ENCODE measurements at regions not wholly inside any gene's neighbourhood (a gene's known extent, or its start where the extent isn't known, plus 50 kb on each side); places are given as distances from the start of the nearest gene placed in this dataset.

DNA sequence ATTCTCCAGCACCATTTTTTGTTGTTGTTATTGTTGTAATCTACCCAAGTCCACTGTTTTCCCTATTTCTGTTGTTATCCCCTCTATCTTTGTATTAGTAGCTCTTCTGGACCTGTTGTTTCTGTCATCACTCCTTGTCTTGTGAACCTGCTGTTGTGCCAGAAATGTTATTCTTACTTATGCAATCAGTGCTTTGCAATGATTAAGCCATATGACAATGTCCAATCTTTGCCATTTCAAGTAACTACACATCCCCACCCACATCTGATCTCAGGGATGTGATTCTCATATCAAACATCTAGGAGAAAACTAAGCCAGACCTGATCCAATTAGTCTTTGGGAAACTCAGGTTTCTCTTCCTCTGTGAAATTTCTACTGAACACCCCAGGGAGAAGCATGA lies 472.6 kb upstream of the KLHL1 start:
- CTCF ChIA-PET = no interaction called here
- Histone ChIP-seq H3K27ac (ENCODE audit: extremely low read depth, low read depth, low read length) (no peak overlapping the region), H3K4me1 (ENCODE audit: control insufficient read depth, insufficient read depth, low read length) (no peaks in the 10 kb centered on the region), H3K9me3 (ENCODE audit: control insufficient read depth, insufficient read depth, low read depth, low read length) (no peaks in the 10 kb centered on the region), H3K4me3 (ENCODE audit: low read depth, low read length) (no peak overlapping the region), H3K36me3 (ENCODE audit: control insufficient read depth in 2 of 2, insufficient read depth in 1 of 2, low read length in 2 of 2) (no peaks in the 10 kb centered on the region)
- POLR2A ChIA-PET = no interaction called here
- TF ChIP-seq, protein P1, sequence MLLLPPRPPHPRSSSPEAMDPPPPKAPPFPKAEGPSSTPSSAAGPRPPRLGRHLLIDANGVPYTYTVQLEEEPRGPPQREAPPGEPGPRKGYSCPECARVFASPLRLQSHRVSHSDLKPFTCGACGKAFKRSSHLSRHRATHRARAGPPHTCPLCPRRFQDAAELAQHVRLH (tag by site-specific recombination; IDR thresholded peaks at IDR 0.05) = no peak
- TF ChIP-seq, protein P2, sequence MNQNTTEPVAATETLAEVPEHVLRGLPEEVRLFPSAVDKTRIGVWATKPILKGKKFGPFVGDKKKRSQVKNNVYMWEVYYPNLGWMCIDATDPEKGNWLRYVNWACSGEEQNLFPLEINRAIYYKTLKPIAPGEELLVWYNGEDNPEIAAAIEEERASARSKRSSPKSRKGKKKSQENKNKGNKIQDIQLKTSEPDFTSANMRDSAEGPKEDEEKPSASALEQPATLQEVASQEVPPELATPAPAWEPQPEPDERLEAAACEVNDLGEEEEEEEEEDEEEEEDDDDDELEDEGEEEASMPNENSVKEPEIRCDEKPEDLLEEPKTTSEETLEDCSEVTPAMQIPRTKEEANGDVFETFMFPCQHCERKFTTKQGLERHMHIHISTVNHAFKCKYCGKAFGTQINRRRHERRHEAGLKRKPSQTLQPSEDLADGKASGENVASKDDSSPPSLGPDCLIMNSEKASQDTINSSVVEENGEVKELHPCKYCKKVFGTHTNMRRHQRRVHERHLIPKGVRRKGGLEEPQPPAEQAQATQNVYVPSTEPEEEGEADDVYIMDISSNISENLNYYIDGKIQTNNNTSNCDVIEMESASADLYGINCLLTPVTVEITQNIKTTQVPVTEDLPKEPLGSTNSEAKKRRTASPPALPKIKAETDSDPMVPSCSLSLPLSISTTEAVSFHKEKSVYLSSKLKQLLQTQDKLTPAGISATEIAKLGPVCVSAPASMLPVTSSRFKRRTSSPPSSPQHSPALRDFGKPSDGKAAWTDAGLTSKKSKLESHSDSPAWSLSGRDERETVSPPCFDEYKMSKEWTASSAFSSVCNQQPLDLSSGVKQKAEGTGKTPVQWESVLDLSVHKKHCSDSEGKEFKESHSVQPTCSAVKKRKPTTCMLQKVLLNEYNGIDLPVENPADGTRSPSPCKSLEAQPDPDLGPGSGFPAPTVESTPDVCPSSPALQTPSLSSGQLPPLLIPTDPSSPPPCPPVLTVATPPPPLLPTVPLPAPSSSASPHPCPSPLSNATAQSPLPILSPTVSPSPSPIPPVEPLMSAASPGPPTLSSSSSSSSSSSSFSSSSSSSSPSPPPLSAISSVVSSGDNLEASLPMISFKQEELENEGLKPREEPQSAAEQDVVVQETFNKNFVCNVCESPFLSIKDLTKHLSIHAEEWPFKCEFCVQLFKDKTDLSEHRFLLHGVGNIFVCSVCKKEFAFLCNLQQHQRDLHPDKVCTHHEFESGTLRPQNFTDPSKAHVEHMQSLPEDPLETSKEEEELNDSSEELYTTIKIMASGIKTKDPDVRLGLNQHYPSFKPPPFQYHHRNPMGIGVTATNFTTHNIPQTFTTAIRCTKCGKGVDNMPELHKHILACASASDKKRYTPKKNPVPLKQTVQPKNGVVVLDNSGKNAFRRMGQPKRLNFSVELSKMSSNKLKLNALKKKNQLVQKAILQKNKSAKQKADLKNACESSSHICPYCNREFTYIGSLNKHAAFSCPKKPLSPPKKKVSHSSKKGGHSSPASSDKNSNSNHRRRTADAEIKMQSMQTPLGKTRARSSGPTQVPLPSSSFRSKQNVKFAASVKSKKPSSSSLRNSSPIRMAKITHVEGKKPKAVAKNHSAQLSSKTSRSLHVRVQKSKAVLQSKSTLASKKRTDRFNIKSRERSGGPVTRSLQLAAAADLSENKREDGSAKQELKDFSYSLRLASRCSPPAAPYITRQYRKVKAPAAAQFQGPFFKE (tag by site-specific recombination; IDR thresholded peaks at IDR 0.05; ENCODE audit: borderline replicate concordance) = no peak
- TF ChIP-seq ZNF488 (tag by site-specific recombination; IDR thresholded peaks at IDR 0.05) (no peak), SP7 (tag by site-specific recombination; IDR thresholded peaks at IDR 0.05) (no peak), ZFP69B (tag by site-specific recombination; IDR thresholded peaks at IDR 0.05) (no peak), KLF8 (tag by site-specific recombination; IDR thresholded peaks at IDR 0.05) (no peak), YY2 (tag by site-specific recombination; IDR thresholded peaks at IDR 0.05) (no peak), ZNF768 (tag by site-specific recombination; IDR thresholded peaks at IDR 0.05) (no peak), ZNF404 (tag by site-specific recombination; IDR thresholded peaks at IDR 0.05) (no peak), ZNF571 (tag by site-specific recombination; IDR thresholded peaks at IDR 0.05) (no peak)
- TF ChIP-seq, protein P3, sequence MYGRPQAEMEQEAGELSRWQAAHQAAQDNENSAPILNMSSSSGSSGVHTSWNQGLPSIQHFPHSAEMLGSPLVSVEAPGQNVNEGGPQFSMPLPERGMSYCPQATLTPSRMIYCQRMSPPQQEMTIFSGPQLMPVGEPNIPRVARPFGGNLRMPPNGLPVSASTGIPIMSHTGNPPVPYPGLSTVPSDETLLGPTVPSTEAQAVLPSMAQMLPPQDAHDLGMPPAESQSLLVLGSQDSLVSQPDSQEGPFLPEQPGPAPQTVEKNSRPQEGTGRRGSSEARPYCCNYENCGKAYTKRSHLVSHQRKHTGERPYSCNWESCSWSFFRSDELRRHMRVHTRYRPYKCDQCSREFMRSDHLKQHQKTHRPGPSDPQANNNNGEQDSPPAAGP (tag by site-specific recombination; IDR thresholded peaks at IDR 0.05) = no peak

DNA sequence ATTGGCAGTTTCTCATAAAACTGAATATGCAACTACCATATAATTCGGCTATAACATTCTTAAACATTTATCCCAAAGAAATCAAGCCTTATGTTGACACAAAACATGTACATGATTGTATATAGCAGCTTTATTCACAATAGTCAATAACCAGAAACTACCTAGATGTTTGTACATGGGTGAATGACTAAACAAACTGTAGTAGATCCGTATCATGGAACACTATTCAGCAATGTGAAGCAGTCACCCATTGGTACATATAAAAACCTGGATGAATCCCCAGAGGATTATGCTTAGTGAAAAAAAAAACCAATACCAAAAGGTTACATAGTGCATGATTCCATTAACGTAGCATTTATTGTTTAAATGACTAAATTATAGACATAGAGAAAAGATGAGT lies 471.7 kb upstream of the KLHL1 start:
- Histone ChIP-seq H3K4me1 (ENCODE audit: control insufficient read depth, insufficient read depth, low read length) (no peaks in the 10 kb centered on the region), H3K4me3 (ENCODE audit: low read depth, low read length) (no peak overlapping the region), H3K27ac (ENCODE audit: extremely low read depth, low read depth, low read length) (no peak overlapping the region), H3K36me3 (ENCODE audit: control insufficient read depth in 2 of 2, insufficient read depth in 1 of 2, low read length in 2 of 2) (no peaks in the 10 kb centered on the region), H3K9me3 (ENCODE audit: control insufficient read depth, insufficient read depth, low read depth, low read length) (no peaks in the 10 kb centered on the region)
- ChIA-PET POLR2A (no interaction called here), CTCF (no interaction called here)
- TF ChIP-seq ZNF596 (tag by site-specific recombination; IDR thresholded peaks at IDR 0.05) (no peak), REPIN1 (tag by site-specific recombination; IDR thresholded peaks at IDR 0.05; ENCODE audit: low read depth) (no peak), ZNF274 (IDR thresholded peaks at IDR 0.05; ENCODE audit: low read length) (no peak), ZNF274 (tag by site-specific recombination; IDR thresholded peaks at IDR 0.05; ENCODE audit: borderline replicate concordance) (no peak), ZNF610 (tag by site-specific recombination; IDR thresholded peaks at IDR 0.05; ENCODE audit: borderline replicate concordance) (no peak), ZNF169 (tag by site-specific recombination; IDR thresholded peaks at IDR 0.05) (no peak), ZBTB8A (tag by site-specific recombination; IDR thresholded peaks at IDR 0.05) (no peak)
- TF ChIP-seq, protein P4, sequence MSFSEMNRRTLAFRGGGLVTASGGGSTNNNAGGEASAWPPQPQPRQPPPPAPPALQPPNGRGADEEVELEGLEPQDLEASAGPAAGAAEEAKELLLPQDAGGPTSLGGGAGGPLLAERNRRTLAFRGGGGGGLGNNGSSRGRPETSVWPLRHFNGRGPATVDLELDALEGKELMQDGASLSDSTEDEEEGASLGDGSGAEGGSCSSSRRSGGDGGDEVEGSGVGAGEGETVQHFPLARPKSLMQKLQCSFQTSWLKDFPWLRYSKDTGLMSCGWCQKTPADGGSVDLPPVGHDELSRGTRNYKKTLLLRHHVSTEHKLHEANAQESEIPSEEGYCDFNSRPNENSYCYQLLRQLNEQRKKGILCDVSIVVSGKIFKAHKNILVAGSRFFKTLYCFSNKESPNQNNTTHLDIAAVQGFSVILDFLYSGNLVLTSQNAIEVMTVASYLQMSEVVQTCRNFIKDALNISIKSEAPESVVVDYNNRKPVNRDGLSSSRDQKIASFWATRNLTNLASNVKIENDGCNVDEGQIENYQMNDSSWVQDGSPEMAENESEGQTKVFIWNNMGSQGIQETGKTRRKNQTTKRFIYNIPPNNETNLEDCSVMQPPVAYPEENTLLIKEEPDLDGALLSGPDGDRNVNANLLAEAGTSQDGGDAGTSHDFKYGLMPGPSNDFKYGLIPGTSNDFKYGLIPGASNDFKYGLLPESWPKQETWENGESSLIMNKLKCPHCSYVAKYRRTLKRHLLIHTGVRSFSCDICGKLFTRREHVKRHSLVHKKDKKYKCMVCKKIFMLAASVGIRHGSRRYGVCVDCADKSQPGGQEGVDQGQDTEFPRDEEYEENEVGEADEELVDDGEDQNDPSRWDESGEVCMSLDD (tag by site-specific recombination; IDR thresholded peaks at IDR 0.05) = no peak

Data from HEK293 (cell line).